CD14-positive monocyte (primary cell): ENCODE measurements at regions not wholly inside any gene's neighbourhood (a gene's known extent, or its start where the extent isn't known, plus 50 kb on each side); places are given as distances from the start of the nearest gene placed in this dataset.

Source experiments
- DNase-seq, 3 donors: peaks; one replicate each; pipeline ENCODE4 v3.0.0-alpha.2; 2011 to 2022
- H2AFZ ChIP-seq: 2 replicates; pipeline ENCODE4 v1.6.0; 2012; ENCODE audit warnings: mild to moderate bottlenecking, low read depth, low read length, inconsistent platforms; ENCODE audit not compliant: insufficient read depth, poor library complexity, severe bottlenecking
- H3K27ac ChIP-seq, 2 donors: 1 replicate in 1 of 2; 2 replicates in 1 of 2; pipeline ENCODE4 v1.5.1; 2012 to 2013; ENCODE audit warnings: low read length in 2 of 2, control low read depth in 1 of 2, inconsistent platforms in 1 of 2, low read depth in 1 of 2, mild to moderate bottlenecking in 1 of 2
- H3K27me3 ChIP-seq, 2 donors: one replicate each; pipeline versions ENCODE4 v1.6.0 to v1.6.1; 2011 to 2013; ENCODE audit warnings: low read length in 2 of 2; ENCODE audit not compliant: control insufficient read depth in 2 of 2, insufficient read depth in 2 of 2
- H3K36me3 ChIP-seq, 2 donors: replicated peaks in 1 of 2; 1 replicate in 1 of 2; 2 replicates in 1 of 2; pipeline versions ENCODE4 v1.5.1 to v1.6.1; 2012 to 2013; ENCODE audit warnings: low read length in 2 of 2, control low read depth in 1 of 2, inconsistent platforms in 1 of 2, mild to moderate bottlenecking in 1 of 2; ENCODE audit not compliant: insufficient read depth in 2 of 2, control insufficient read depth in 1 of 2
- H3K4me1 ChIP-seq, 2 donors: 1 replicate in 1 of 2; 2 replicates in 1 of 2; pipeline versions ENCODE4 v1.5.1 to v1.6.1; 2012 to 2013; ENCODE audit warnings: low read length in 2 of 2, control low read depth in 1 of 2, inconsistent platforms in 1 of 2, mild to moderate bottlenecking in 1 of 2, moderate library complexity in 1 of 2; ENCODE audit not compliant: insufficient read depth in 2 of 2, control insufficient read depth in 1 of 2
- H3K4me2 ChIP-seq: replicated peaks from 2 replicates; pipeline ENCODE3; 2012; ENCODE audit warnings: low read length, moderate library complexity, mild to moderate bottlenecking; ENCODE audit not compliant: poor library complexity, severe bottlenecking; ENCODE audit errors: extremely low read depth
- H3K4me3 ChIP-seq, 3 experiments: fragments of 200-600 bp in 1 of 3; sonication (generic) in 1 of 3; replicated peaks in 1 of 3; 1 replicate in 2 of 3; 2 replicates in 1 of 3; pipeline ENCODE4 v1.5.1; 2011 to 2013; ENCODE audit warnings: low read length in 3 of 3, mild to moderate bottlenecking in 3 of 3, control low read depth in 2 of 3, low read depth in 2 of 3, inconsistent platforms in 1 of 3, moderate library complexity in 1 of 3
- H3K79me2 ChIP-seq: 2 replicates; pipeline ENCODE4 v1.6.0; 2012; ENCODE audit warnings: mild to moderate bottlenecking, control low read depth, inconsistent platforms, low read length, moderate library complexity; ENCODE audit not compliant: insufficient read depth
- H3K9ac ChIP-seq: 2 replicates; pipeline ENCODE4 v1.6.0; 2017; ENCODE audit warnings: low read length, mild to moderate bottlenecking; ENCODE audit not compliant: insufficient read depth, poor library complexity, severe bottlenecking
- H3K9me3 ChIP-seq, 2 donors: replicated peaks in 1 of 2; 1 replicate in 1 of 2; 2 replicates in 1 of 2; pipeline versions ENCODE4 v1.5.1 to v1.6.1; 2012 to 2013; ENCODE audit warnings: low read length in 2 of 2, control low read depth in 1 of 2; ENCODE audit not compliant: control insufficient read depth in 1 of 2, insufficient read depth in 1 of 2
- H4K20me1 ChIP-seq: 2 replicates; pipeline ENCODE4 v1.6.0; 2012; ENCODE audit warnings: mild to moderate bottlenecking, low read length, control low read depth, moderate library complexity; ENCODE audit not compliant: insufficient read depth
- H3K27ac Mint-ChIP-seq, 7 donors: one replicate each; pipeline ENCODE4 v1.8.0; 2020; ENCODE audit warnings: mild to moderate bottlenecking in 7 of 7, mixed read lengths in 7 of 7, moderate library complexity in 6 of 7, inconsistent platforms in 2 of 7
- H3K27me3 Mint-ChIP-seq, 3 donors: one replicate each; pipeline ENCODE4 v1.8.0; 2021 to 2022; ENCODE audit warnings: low read depth in 3 of 3, mild to moderate bottlenecking in 3 of 3, mixed read lengths in 3 of 3, moderate library complexity in 3 of 3, inconsistent platforms in 1 of 3
- H3K36me3 Mint-ChIP-seq, 2 donors: one replicate each; pipeline ENCODE4 v1.8.0; 2020; ENCODE audit warnings: mixed read lengths in 2 of 2, inconsistent platforms in 1 of 2, mild to moderate bottlenecking in 1 of 2
- H3K4me1 Mint-ChIP-seq: one replicate; pipeline ENCODE4 v1.8.0; 2020; ENCODE audit warnings: mild to moderate bottlenecking, mixed read lengths
- H3K4me3 Mint-ChIP-seq, 2 donors: one replicate each; pipeline ENCODE4 v1.8.0; 2020; ENCODE audit warnings: mild to moderate bottlenecking in 2 of 2, mixed read lengths in 2 of 2, moderate library complexity in 1 of 2
- H3K9me3 Mint-ChIP-seq, 7 donors: one replicate each; pipeline ENCODE4 v1.8.0; 2020 to 2022; ENCODE audit warnings: mixed read lengths in 7 of 7, mild to moderate bottlenecking in 6 of 7, moderate library complexity in 6 of 7, inconsistent platforms in 2 of 7
- CTCF ChIP-seq: fragments of 200-600 bp; IDR thresholded peaks from one replicate; pipeline ENCODE4 v1.8.0; 2022; ENCODE audit warnings: antibody characterized with exemption, mild to moderate bottlenecking
- WGBS: methylation state at CpG from one replicate; pipeline ENCODE4 v1.1.5; 2013; ENCODE audit warnings: missing lambda C conversion rate; ENCODE audit not compliant: insufficient coverage; 5-methylcytosine and 5-hydroxymethylcytosine counted together
- intact Hi-C, 2 donors: fragments of 100-400 bp; cut with micrococcal nuclease; formaldehyde crosslinking; loops; one replicate each; pipeline versions ENCODE4 v1.15.0 to v1.15.1; 2023

DNA sequence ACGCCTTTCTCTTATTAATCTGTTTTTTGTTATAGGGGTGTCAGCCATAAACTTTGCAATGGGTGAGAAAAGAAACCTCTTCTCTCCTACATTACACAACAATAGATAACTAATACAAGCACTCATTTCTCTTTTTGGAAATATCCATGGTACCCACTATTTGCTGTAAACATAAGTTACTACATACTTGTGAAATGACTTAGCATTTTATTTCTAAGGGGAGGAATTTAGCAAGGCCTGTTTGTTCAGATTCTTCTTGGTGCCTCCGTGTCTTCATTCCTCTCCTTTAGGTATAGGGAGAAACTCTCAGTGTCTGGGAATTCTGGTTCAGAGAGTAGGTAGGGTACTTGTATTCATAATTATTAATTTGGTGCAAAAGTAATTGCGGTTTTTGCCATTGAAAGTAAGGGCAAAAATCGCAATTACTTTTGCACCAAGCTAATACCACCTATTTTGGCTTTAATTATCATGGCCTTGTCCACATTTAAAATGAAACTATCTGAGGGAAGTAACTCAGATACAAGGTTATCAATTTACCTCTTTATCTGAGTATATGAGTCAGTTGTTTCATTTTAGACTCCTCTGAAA, 134.8 kb downstream of the MREG start:
- H3K4me2 ChIP-seq: no peak overlapping the region
- peaks cover 3 to 11% (median 10%) of the 10 kb centered on the region in 3 donors for H3K27me3 Mint-ChIP-seq
- no peaks in the 10 kb centered on the region for H3K36me3 ChIP-seq
- intact Hi-C loops: no loop called here
- no peaks in the 10 kb centered on the region for H3K27me3 ChIP-seq
- H3K4me1 Mint-ChIP-seq: peaks cover 16% of the 10 kb centered on the region
- peaks cover 0 to 2% of the 10 kb centered on the region in 2 donors for H3K9me3 ChIP-seq
- H2AFZ ChIP-seq: no peak overlapping the region
- WGBS: no CpG with 5 or more reads among the region's 4 CpGs
- H3K4me3 Mint-ChIP-seq: no peak overlapping the region
- H3K4me1 ChIP-seq: peaks cover 8 to 20% of the 10 kb centered on the region in 2 donors
- H3K27ac Mint-ChIP-seq: peak overlapping the region in 5 of 7 donors; percentile 64 to 78 (median 70)
- peak overlapping the region in 1 of 2 donors; percentile 37 for H3K27ac ChIP-seq
- no peaks in the 10 kb centered on the region for H3K79me2 ChIP-seq
- peaks cover 0 to 5% (median 1%) of the 10 kb centered on the region in 7 donors for H3K9me3 Mint-ChIP-seq
- H3K4me3 ChIP-seq: no peak overlapping the region
- H3K9ac ChIP-seq: no peak overlapping the region
- no peaks in the 10 kb centered on the region for H3K36me3 Mint-ChIP-seq
- TF ChIP-seq CTCF: no peak
- no peaks in the 10 kb centered on the region for H4K20me1 ChIP-seq
- DNase-seq: peak; percentile 26 to 66 (median 39)

DNA sequence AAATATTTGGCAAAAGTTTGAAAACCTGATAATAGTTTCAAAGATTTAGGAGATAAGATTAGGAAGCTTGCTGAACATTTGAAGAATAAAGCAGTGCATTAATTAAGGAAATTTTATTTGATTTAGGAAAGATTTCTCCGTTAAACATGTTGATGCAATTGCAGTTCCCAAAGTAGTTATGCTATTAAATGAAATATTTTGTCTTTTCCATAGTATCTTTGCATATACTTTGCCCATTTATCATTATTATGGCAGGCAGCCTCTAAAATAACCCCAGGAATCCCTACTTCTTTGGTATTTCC, 136.5 kb downstream of the MREG start:
- intact Hi-C loops: no loop called here

More for the DNA sequence above, 136.5 kb downstream of the MREG start:
- Histone ChIP-seq H2AFZ (no peak overlapping the region), H3K9me3 (peaks cover 0 to 2% of the 10 kb centered on the region in 2 donors), H3K4me2 (no peak overlapping the region), H3K27me3 (no peaks in the 10 kb centered on the region), H3K79me2 (no peaks in the 10 kb centered on the region), H3K4me1 (peaks cover 8 to 16% of the 10 kb centered on the region in 2 donors), H4K20me1 (no peaks in the 10 kb centered on the region), H3K36me3 (no peaks in the 10 kb centered on the region), H3K9ac (no peak overlapping the region), H3K27ac (no peak overlapping the region), H3K4me3 (no peak overlapping the region)
- H3K4me1 Mint-ChIP-seq: peaks cover 13% of the 10 kb centered on the region
- peaks cover 0 to 5% (median 1%) of the 10 kb centered on the region in 7 donors for H3K9me3 Mint-ChIP-seq
- no peak overlapping the region for H3K27ac Mint-ChIP-seq
- no peak for TF ChIP-seq CTCF
- H3K27me3 Mint-ChIP-seq: peaks cover 5 to 15% (median 10%) of the 10 kb centered on the region in 3 donors
- WGBS: no CpG with 5 or more reads among the region's 1 CpG
- no peak for DNase-seq
- no peak overlapping the region for H3K4me3 Mint-ChIP-seq
- H3K36me3 Mint-ChIP-seq: no peaks in the 10 kb centered on the region
